ENCODE measurements at regions not wholly inside any gene's neighbourhood (a gene's known extent, or its start where the extent isn't known, plus 50 kb on each side); places are given as distances from the start of the nearest gene placed in this dataset.

GRCh38 chr12:77161944-77162343 lies 96.6 kb upstream of the E2F7 start:
- TF ChIP-seq CTCF (IDR thresholded peaks at IDR 0.05; ENCODE audit: low read depth, low read length) (no peak), POLR2A (IDR thresholded peaks at IDR 0.05; ENCODE audit: extremely low read depth, insufficient read length) (no peak), MAX (IDR thresholded peaks at IDR 0.05; ENCODE audit: low read depth, low read length) (no peak), MYC (IDR thresholded peaks at IDR 0.05; ENCODE audit: low read depth, low read length) (no peak)
